ENCODE measurements at regions not wholly inside any gene's neighbourhood (a gene's known extent, or its start where the extent isn't known, plus 50 kb on each side); places are given as distances from the start of the nearest gene placed in this dataset.

GRCh38 chr2:161547130-161547529, 77.1 kb upstream of the SLC4A10 start:
- Mint-ChIP-seq H3K9me3 (no peaks in the 10 kb centered on the region), H3K36me3 (ENCODE audit: low read depth) (no peaks in the 10 kb centered on the region), H3K4me3 (no peak overlapping the region), H3K4me1 (no peaks in the 10 kb centered on the region), H3K27ac (no peak overlapping the region), H3K27me3 (peaks cover 7% of the 10 kb centered on the region)
- no peak for DNase-seq
- intact Hi-C loops (cut with micrococcal nuclease) = no loop called here

- no peak overlapping the region for H3K4me3 Mint-ChIP-seq
- intact Hi-C loops (cut with micrococcal nuclease) = no loop called here
- H3K36me3 Mint-ChIP-seq (ENCODE audit: low read depth) = no peaks in the 10 kb centered on the region
- no peaks in the 10 kb centered on the region for H3K9me3 Mint-ChIP-seq
- H3K27me3 Mint-ChIP-seq = peaks cover 23% of the 10 kb centered on the region
- H3K4me1 Mint-ChIP-seq = no peaks in the 10 kb centered on the region
- DNase-seq = no peak
- H3K27ac Mint-ChIP-seq = no peak overlapping the region
These were observed 72.2 kb upstream of the SLC4A10 start for GRCh38 chr2:161552015-161552414.

- H3K9me3 Mint-ChIP-seq = peaks cover 4% of the 10 kb centered on the region
- H3K4me3 Mint-ChIP-seq = no peak overlapping the region
- peaks cover 28% of the 10 kb centered on the region for H3K27me3 Mint-ChIP-seq
- no peak for DNase-seq
- H3K27ac Mint-ChIP-seq = no peak overlapping the region
- intact Hi-C loops (cut with micrococcal nuclease) = no loop called here
- no peaks in the 10 kb centered on the region for H3K4me1 Mint-ChIP-seq
- no peaks in the 10 kb centered on the region for H3K36me3 Mint-ChIP-seq (ENCODE audit: low read depth)
These were observed 68.4 kb upstream of the SLC4A10 start for GRCh38 chr2:161555826-161556225.

GRCh38 chr2:161556440-161556839, 67.8 kb upstream of the SLC4A10 start:
- no peak for DNase-seq
- intact Hi-C loops (cut with micrococcal nuclease) = no loop called here

GRCh38 chr2:161557538-161557937, 66.7 kb upstream of the SLC4A10 start:
- H3K27ac Mint-ChIP-seq = no peak overlapping the region
- peaks cover 6% of the 10 kb centered on the region for H3K9me3 Mint-ChIP-seq
- H3K36me3 Mint-ChIP-seq (ENCODE audit: low read depth) = no peaks in the 10 kb centered on the region
- intact Hi-C loops (cut with micrococcal nuclease) = no loop called here
- H3K4me1 Mint-ChIP-seq = no peaks in the 10 kb centered on the region
- no peak for DNase-seq
- H3K4me3 Mint-ChIP-seq = no peak overlapping the region
- peaks cover 19% of the 10 kb centered on the region for H3K27me3 Mint-ChIP-seq

More at GRCh38 chr2:161556440-161556839, 67.8 kb upstream of the SLC4A10 start:
- Mint-ChIP-seq H3K4me3 (no peak overlapping the region), H3K27ac (no peak overlapping the region), H3K4me1 (no peaks in the 10 kb centered on the region), H3K27me3 (peaks cover 27% of the 10 kb centered on the region), H3K9me3 (peaks cover 6% of the 10 kb centered on the region), H3K36me3 (ENCODE audit: low read depth) (no peaks in the 10 kb centered on the region)

- no peak for DNase-seq
- no peaks in the 10 kb centered on the region for H3K36me3 Mint-ChIP-seq (ENCODE audit: low read depth)
- peaks cover 20% of the 10 kb centered on the region for H3K9me3 Mint-ChIP-seq
- peaks cover 7% of the 10 kb centered on the region for H3K4me1 Mint-ChIP-seq
- H3K27me3 Mint-ChIP-seq = peaks cover 1% of the 10 kb centered on the region
- no peak overlapping the region for H3K4me3 Mint-ChIP-seq
- no peak overlapping the region for H3K27ac Mint-ChIP-seq
- intact Hi-C loops (cut with micrococcal nuclease) = no loop called here
These were observed 59.3 kb upstream of the SLC4A10 start for GRCh38 chr2:161564906-161565305.

GRCh38 chr2:161569401-161569800, 54.8 kb upstream of the SLC4A10 start:
- H3K4me1 Mint-ChIP-seq = peaks cover 17% of the 10 kb centered on the region

GRCh38 chr2:161570424-161571050, 53.7 kb upstream of the SLC4A10 start:
- peak overlapping the region; percentile 67 for H3K27ac Mint-ChIP-seq
- H3K27me3 Mint-ChIP-seq = peaks cover 1% of the 10 kb centered on the region
- no peaks in the 10 kb centered on the region for H3K36me3 Mint-ChIP-seq (ENCODE audit: low read depth)
- peaks cover 5% of the 10 kb centered on the region for H3K9me3 Mint-ChIP-seq
- peaks cover 17% of the 10 kb centered on the region for H3K4me1 Mint-ChIP-seq
- intact Hi-C loops (cut with micrococcal nuclease) = no loop called here
- no peak for DNase-seq
- H3K4me3 Mint-ChIP-seq = no peak overlapping the region

More at GRCh38 chr2:161569401-161569800, 54.8 kb upstream of the SLC4A10 start:
- H3K27ac Mint-ChIP-seq = peak overlapping the region; percentile 59
- H3K9me3 Mint-ChIP-seq = peaks cover 9% of the 10 kb centered on the region
- intact Hi-C loops (cut with micrococcal nuclease) = no loop called here
- no peak overlapping the region for H3K4me3 Mint-ChIP-seq
- no peaks in the 10 kb centered on the region for H3K36me3 Mint-ChIP-seq (ENCODE audit: low read depth)
- peaks cover 1% of the 10 kb centered on the region for H3K27me3 Mint-ChIP-seq
- DNase-seq = no peak

GRCh38 chr2:161571051-161571429, 53.2 kb upstream of the SLC4A10 start:
- Mint-ChIP-seq H3K36me3 (ENCODE audit: low read depth) (no peaks in the 10 kb centered on the region), H3K27me3 (peaks cover 1% of the 10 kb centered on the region), H3K4me1 (peaks cover 17% of the 10 kb centered on the region), H3K27ac (peak overlapping the region; percentile 67), H3K9me3 (peaks cover 5% of the 10 kb centered on the region), H3K4me3 (no peak overlapping the region)
- intact Hi-C loops (cut with micrococcal nuclease) = no loop called here
- no peak for DNase-seq

All from activated CD4-positive, alpha-beta T cell treated with anti-CD3 and anti-CD28 coated beads, Interleukin-2, amount 10 ng/mL, durations not matched to agents 24 days and 14 days (primary cell).